ENCODE measurements at regions not wholly inside any gene's neighbourhood (a gene's known extent, or its start where the extent isn't known, plus 50 kb on each side); places are given as distances from the start of the nearest gene placed in this dataset.

GRCh38 chr13:102940143-102940542 is 94.3 kb downstream of the ERCC5 start:
- Histone ChIP-seq H3K27ac (ENCODE audit: low read length) (no peak overlapping the region), H3K36me3 (ENCODE audit: control insufficient read depth, insufficient read depth, low read length) (no peaks in the 10 kb centered on the region), H3K9me3 (ENCODE audit: control insufficient read depth, insufficient read depth, low read depth, low read length) (no peaks in the 10 kb centered on the region), H3K27me3 (ENCODE audit: control insufficient read depth, insufficient read depth, low read length) (no peaks in the 10 kb centered on the region), H3K4me3 (ENCODE audit: low read depth in 2 of 2, low read length in 2 of 2) (no peak overlapping the region), H3K4me1 (ENCODE audit: control insufficient read depth, insufficient read depth, low read length) (no peaks in the 10 kb centered on the region)
- in situ Hi-C loops (cut with HindIII; ENCODE audit: low pct_unique_long_range_greater_than_20kb, low sequenced_read_pairs) (no loop called here), intact Hi-C loops (cut with micrococcal nuclease; ENCODE audit: unreplicated experiment) (no loop called here)
- ChIA-PET CTCF (no interaction called here), POLR2A (no interaction called here)
- TF ChIP-seq, protein P1, sequence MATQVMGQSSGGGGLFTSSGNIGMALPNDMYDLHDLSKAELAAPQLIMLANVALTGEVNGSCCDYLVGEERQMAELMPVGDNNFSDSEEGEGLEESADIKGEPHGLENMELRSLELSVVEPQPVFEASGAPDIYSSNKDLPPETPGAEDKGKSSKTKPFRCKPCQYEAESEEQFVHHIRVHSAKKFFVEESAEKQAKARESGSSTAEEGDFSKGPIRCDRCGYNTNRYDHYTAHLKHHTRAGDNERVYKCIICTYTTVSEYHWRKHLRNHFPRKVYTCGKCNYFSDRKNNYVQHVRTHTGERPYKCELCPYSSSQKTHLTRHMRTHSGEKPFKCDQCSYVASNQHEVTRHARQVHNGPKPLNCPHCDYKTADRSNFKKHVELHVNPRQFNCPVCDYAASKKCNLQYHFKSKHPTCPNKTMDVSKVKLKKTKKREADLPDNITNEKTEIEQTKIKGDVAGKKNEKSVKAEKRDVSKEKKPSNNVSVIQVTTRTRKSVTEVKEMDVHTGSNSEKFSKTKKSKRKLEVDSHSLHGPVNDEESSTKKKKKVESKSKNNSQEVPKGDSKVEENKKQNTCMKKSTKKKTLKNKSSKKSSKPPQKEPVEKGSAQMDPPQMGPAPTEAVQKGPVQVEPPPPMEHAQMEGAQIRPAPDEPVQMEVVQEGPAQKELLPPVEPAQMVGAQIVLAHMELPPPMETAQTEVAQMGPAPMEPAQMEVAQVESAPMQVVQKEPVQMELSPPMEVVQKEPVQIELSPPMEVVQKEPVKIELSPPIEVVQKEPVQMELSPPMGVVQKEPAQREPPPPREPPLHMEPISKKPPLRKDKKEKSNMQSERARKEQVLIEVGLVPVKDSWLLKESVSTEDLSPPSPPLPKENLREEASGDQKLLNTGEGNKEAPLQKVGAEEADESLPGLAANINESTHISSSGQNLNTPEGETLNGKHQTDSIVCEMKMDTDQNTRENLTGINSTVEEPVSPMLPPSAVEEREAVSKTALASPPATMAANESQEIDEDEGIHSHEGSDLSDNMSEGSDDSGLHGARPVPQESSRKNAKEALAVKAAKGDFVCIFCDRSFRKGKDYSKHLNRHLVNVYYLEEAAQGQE (IDR thresholded peaks at IDR 0.05; ENCODE audit: insufficient read depth in 1 of 2, low read depth in 2 of 2, low read length in 1 of 2) = no peak
- TF ChIP-seq SIN3A (IDR thresholded peaks at IDR 0.05; ENCODE audit: borderline replicate concordance, insufficient read depth, low read depth, low read length) = no peak
- no peak for TF ChIP-seq POLR2AphosphoS5 (IDR thresholded peaks at IDR 0.05; ENCODE audit: low read depth, low read length)
- TF ChIP-seq CTCF (IDR thresholded peaks at IDR 0.05) = no peak
- no peak for TF ChIP-seq TCF7L2 (IDR thresholded peaks at IDR 0.05; ENCODE audit: low read depth, low read length)
- DNase-seq (ENCODE audit: low read depth, low spot score) (no peak), ATAC-seq (no peak)
- BruUV-seq (replicated peaks) = no TSS peak

DNA sequence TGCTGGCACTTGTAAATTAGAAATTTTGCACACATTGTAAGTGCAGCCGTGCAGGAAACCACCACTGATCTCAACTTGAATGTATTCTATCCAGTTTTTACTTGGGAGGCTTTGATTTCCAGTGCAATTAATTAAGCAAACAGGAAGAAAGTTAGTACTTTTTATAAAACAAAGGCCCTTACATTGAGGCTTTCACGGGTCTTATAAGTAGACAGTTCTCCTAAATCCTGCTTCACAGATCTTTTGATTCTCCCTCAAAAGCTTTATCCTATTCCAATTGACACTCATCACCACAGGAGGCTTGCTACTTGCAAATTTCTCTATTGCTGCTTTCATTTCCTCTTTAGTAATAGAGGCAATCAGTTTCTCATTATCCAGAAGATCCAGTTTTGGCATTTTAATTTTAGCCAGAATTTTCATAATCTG is 90.1 kb downstream of the ERCC5 start:
- no peak overlapping the region for H3K4me3 ChIP-seq (ENCODE audit: low read depth in 2 of 2, low read length in 2 of 2)
- DNase-seq (ENCODE audit: low read depth, low spot score) (no peak), ATAC-seq (no peak)
- H3K36me3 ChIP-seq (ENCODE audit: control insufficient read depth, insufficient read depth, low read length) = no peaks in the 10 kb centered on the region
- H3K4me1 ChIP-seq (ENCODE audit: control insufficient read depth, insufficient read depth, low read length) = no peaks in the 10 kb centered on the region
- H3K27me3 ChIP-seq (ENCODE audit: control insufficient read depth, insufficient read depth, low read length) = no peaks in the 10 kb centered on the region
- intact Hi-C loops (cut with micrococcal nuclease; ENCODE audit: unreplicated experiment) = no loop called here
- H3K27ac ChIP-seq (ENCODE audit: low read length) = no peak overlapping the region
- TF ChIP-seq POLR2AphosphoS5 (IDR thresholded peaks at IDR 0.05; ENCODE audit: low read depth, low read length) (no peak), SIN3A (IDR thresholded peaks at IDR 0.05; ENCODE audit: borderline replicate concordance, insufficient read depth, low read depth, low read length) (no peak), CTCF (IDR thresholded peaks at IDR 0.05) (no peak), TCF7L2 (IDR thresholded peaks at IDR 0.05; ENCODE audit: low read depth, low read length) (no peak)
- TF ChIP-seq, protein P1 (IDR thresholded peaks at IDR 0.05; ENCODE audit: insufficient read depth in 1 of 2, low read depth in 2 of 2, low read length in 1 of 2) = no peak
- no peaks in the 10 kb centered on the region for H3K9me3 ChIP-seq (ENCODE audit: control insufficient read depth, insufficient read depth, low read depth, low read length)
- no TSS peak for BruUV-seq (replicated peaks)
- in situ Hi-C loops (cut with HindIII; ENCODE audit: low pct_unique_long_range_greater_than_20kb, low sequenced_read_pairs) = no loop called here
- POLR2A ChIA-PET = no interaction called here
- CTCF ChIA-PET = no interaction called here

Data from Panc1 (cell line).